Keratinocyte (primary cell): ENCODE measurements at regions not wholly inside any gene's neighbourhood (a gene's known extent, or its start where the extent isn't known, plus 50 kb on each side); places are given as distances from the start of the nearest gene placed in this dataset.

ENCODE experiments used
- EZH2 ChIP-seq: IDR thresholded peaks from one replicate; pipeline ENCODE4 v1.6.1; 2012; ENCODE audit warnings: inconsistent platforms, mild to moderate bottlenecking, low read length, moderate library complexity
- TF ChIP-seq, protein P1 (sequence below), 3 experiments: IDR thresholded peaks in 1 of 3; conservative IDR thresholded peaks in 1 of 3; optimal IDR thresholded peaks in 1 of 3; 2 replicates in 2 of 3; 3 replicates in 1 of 3; pipeline versions ENCODE3 to v1.5.1; 2011; ENCODE audit warnings: low read length in 3 of 3, mild to moderate bottlenecking in 3 of 3, moderate library complexity in 2 of 3, control low read depth in 1 of 3, inconsistent platforms in 1 of 3; ENCODE audit not compliant: insufficient read depth in 2 of 3; ENCODE audit errors: extremely low read depth in 1 of 3

DNA sequence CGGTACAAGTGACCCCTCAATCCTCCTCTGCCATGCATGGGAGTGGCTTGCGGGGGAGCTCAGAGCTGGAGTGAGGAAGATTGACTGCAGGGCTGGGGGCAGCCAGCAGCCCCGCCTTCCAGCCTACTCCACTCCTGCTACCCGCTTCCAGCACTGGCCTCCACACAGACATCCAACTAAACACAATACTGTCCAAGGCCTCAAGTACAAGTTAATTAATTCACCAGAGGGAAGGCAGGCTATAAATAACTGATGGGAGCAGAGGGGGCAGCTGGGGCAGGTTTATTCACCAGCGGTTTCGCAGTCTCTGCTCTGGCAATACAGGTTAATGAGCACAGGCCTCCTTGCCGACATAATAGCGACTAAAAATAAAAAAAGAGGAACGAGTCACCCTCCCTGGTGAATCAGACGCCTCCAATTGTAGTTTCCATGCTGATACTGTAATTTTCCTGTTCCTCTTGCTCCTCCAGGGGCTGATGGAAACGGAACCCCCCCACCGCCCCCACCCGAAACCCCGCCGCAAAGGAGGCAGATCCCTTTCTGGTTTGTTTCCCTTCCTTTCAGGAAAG is 166.4 kb upstream of the TLE3 start:
- TF ChIP-seq, protein P1, sequence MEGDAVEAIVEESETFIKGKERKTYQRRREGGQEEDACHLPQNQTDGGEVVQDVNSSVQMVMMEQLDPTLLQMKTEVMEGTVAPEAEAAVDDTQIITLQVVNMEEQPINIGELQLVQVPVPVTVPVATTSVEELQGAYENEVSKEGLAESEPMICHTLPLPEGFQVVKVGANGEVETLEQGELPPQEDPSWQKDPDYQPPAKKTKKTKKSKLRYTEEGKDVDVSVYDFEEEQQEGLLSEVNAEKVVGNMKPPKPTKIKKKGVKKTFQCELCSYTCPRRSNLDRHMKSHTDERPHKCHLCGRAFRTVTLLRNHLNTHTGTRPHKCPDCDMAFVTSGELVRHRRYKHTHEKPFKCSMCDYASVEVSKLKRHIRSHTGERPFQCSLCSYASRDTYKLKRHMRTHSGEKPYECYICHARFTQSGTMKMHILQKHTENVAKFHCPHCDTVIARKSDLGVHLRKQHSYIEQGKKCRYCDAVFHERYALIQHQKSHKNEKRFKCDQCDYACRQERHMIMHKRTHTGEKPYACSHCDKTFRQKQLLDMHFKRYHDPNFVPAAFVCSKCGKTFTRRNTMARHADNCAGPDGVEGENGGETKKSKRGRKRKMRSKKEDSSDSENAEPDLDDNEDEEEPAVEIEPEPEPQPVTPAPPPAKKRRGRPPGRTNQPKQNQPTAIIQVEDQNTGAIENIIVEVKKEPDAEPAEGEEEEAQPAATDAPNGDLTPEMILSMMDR (optimal IDR thresholded peaks at IDR 0.05 in 1 of 3, IDR thresholded peaks at IDR 0.05 in 1 of 3, conservative IDR thresholded peaks at IDR 0.05 in 1 of 3; ENCODE audit: extremely low read depth in 1 of 3, insufficient read depth in 2 of 3, low read length in 3 of 3), result no peak
- TF ChIP-seq EZH2, result no peak
